Gastroesophageal sphincter (tissue), 4 donors: ENCODE measurements at regions not wholly inside any gene's neighbourhood (a gene's known extent, or its start where the extent isn't known, plus 50 kb on each side); places are given as distances from the start of the nearest gene placed in this dataset.

ENCODE experiments used
- ATAC-seq: fragments of 150-250 bp; one replicate; pipeline ENCODE4 v1.9.1; 2016; ENCODE audit warnings: mild to moderate bottlenecking, moderate library complexity
- H3K27ac ChIP-seq, 4 donors: fragments of 200-600 bp; sonication (generic) in 3 of 4; 1 replicate in 3 of 4; 2 replicates in 1 of 4; pipeline ENCODE4 v1.5.1; 2016 to 2019
- H3K27me3 ChIP-seq: fragments of 200-600 bp; sonication (generic); one replicate; pipeline ENCODE4 v1.5.1; 2019
- H3K36me3 ChIP-seq, 2 donors: fragments of 200-600 bp; sonication (generic); one replicate each; pipeline ENCODE4 v1.5.1; 2019; ENCODE audit warnings: control low read depth in 1 of 2
- H3K4me1 ChIP-seq, 3 donors: fragments of 200-600 bp; sonication (generic); 1 replicate in 2 of 3; 2 replicates in 1 of 3; pipeline ENCODE4 v1.5.1; 2016 to 2019; ENCODE audit warnings: control low read depth in 2 of 3
- H3K4me3 ChIP-seq, 2 donors: fragments of 200-600 bp; sonication (generic); one replicate each; pipeline ENCODE4 v1.5.1; 2019; ENCODE audit warnings: mild to moderate bottlenecking in 1 of 2, moderate library complexity in 1 of 2
- H3K9me3 ChIP-seq, 3 donors: fragments of 200-600 bp; sonication (generic); one replicate each; pipeline ENCODE4 v1.5.1; 2017 to 2019; ENCODE audit warnings: control low read depth in 2 of 3
- CTCF ChIP-seq, 4 experiments: fragments of 200-600 bp in 2 of 4; fragments of 450-650 bp in 2 of 4; sonication (generic) in 1 of 4; IDR thresholded peaks; one replicate each; pipeline ENCODE4 v1.5.1; 2017 to 2019; ENCODE audit warnings: antibody characterized with exemption in 4 of 4, mild to moderate bottlenecking in 2 of 4, moderate library complexity in 2 of 4
- EP300 ChIP-seq: sonication (generic); formaldehyde crosslinking; IDR thresholded peaks from one replicate; pipeline ENCODE4 v1.6.1; 2017; ENCODE audit warnings: antibody characterized with exemption, mild to moderate bottlenecking
- POLR2A ChIP-seq, 2 donors: fragments of 450-650 bp; IDR thresholded peaks; one replicate each; pipeline ENCODE4 v1.6.1; 2017; ENCODE audit warnings: antibody characterized with exemption in 2 of 2, mild to moderate bottlenecking in 2 of 2, moderate library complexity in 1 of 2
- POLR2AphosphoS5 ChIP-seq: sonication (generic); formaldehyde crosslinking; IDR thresholded peaks from one replicate; pipeline ENCODE4 v1.6.1; 2017; ENCODE audit warnings: antibody characterized with exemption
- WGBS, 2 donors: methylation state at CpG; one replicate each; pipeline ENCODE4 v1.1.5; 2018; ENCODE audit warnings: low coverage in 1 of 2; 5-methylcytosine and 5-hydroxymethylcytosine counted together

GRCh38 chr4:149987330-149988086, 90.7 kb upstream of the DCLK2 start:
- Histone ChIP-seq H3K4me3 (no peak overlapping the region), H3K9me3 (no peaks in the 10 kb centered on the region), H3K36me3 (no peaks in the 10 kb centered on the region), H3K27ac (no peak overlapping the region), H3K4me1 (no peaks in the 10 kb centered on the region), H3K27me3 (no peaks in the 10 kb centered on the region)
- WGBS, 2 donors, result 61 to 63% methylated on average over 4 of the region's 4 CpGs
- ATAC-seq, result no peak
- no peak for TF ChIP-seq POLR2A (IDR thresholded peaks at IDR 0.05)
- no peak for TF ChIP-seq EP300
- TF ChIP-seq CTCF (IDR thresholded peaks at IDR 0.05), result no peak
- no peak for TF ChIP-seq POLR2AphosphoS5

- Histone ChIP-seq H3K4me3 (no peak overlapping the region), H3K27me3 (no peaks in the 10 kb centered on the region), H3K36me3 (no peaks in the 10 kb centered on the region), H3K4me1 (no peaks in the 10 kb centered on the region), H3K9me3 (no peaks in the 10 kb centered on the region), H3K27ac (no peak overlapping the region)
- TF ChIP-seq EP300 (no peak), POLR2AphosphoS5 (no peak), POLR2A (IDR thresholded peaks at IDR 0.05) (no peak), CTCF (IDR thresholded peaks at IDR 0.05) (no peak)
- WGBS, 2 donors, result 40 to 64% methylated on average over 1 of the region's 1 CpG
- ATAC-seq, result no peak
Measured at GRCh38 chr4:149988087-149988410, 90.2 kb upstream of the DCLK2 start.

- H3K27ac ChIP-seq, result no peak overlapping the region
- H3K4me3 ChIP-seq, result no peak overlapping the region
- ATAC-seq, result no peak
- TF ChIP-seq EP300 (no peak), POLR2AphosphoS5 (no peak), CTCF (IDR thresholded peaks at IDR 0.05) (no peak), POLR2A (IDR thresholded peaks at IDR 0.05) (no peak)
- H3K36me3 ChIP-seq, result no peaks in the 10 kb centered on the region
- no peaks in the 10 kb centered on the region for H3K9me3 ChIP-seq
- H3K4me1 ChIP-seq, result no peaks in the 10 kb centered on the region
- H3K27me3 ChIP-seq, result no peaks in the 10 kb centered on the region
Measured at GRCh38 chr4:149993030-149993429, 85.2 kb upstream of the DCLK2 start.

GRCh38 chr4:149995134-149995756, 83.0 kb upstream of the DCLK2 start:
- H3K4me1 ChIP-seq, result peaks cover 0 to 10% (median 0%) of the 10 kb centered on the region in 3 donors
- H3K27me3 ChIP-seq, result no peaks in the 10 kb centered on the region
- no peaks in the 10 kb centered on the region for H3K36me3 ChIP-seq
- H3K27ac ChIP-seq, result no peak overlapping the region
- no peak overlapping the region for H3K4me3 ChIP-seq
- no peaks in the 10 kb centered on the region for H3K9me3 ChIP-seq
- TF ChIP-seq CTCF (IDR thresholded peaks at IDR 0.05), result no peak
- no peak for TF ChIP-seq EP300
- no peak for TF ChIP-seq POLR2AphosphoS5
- TF ChIP-seq POLR2A (IDR thresholded peaks at IDR 0.05), result no peak
- no peak for ATAC-seq
- 60% methylated on average over 1 of the region's 1 CpG; no CpG with 5 or more reads in 1 of the 2 donors for WGBS, 2 donors

GRCh38 chr4:149997881-149998421, 80.3 kb upstream of the DCLK2 start:
- ATAC-seq, result no peak
- 41% methylated on average over 4 of the region's 4 CpGs for WGBS, 2 donors
- peaks cover 0 to 10% (median 0%) of the 10 kb centered on the region in 3 donors for H3K4me1 ChIP-seq

More at GRCh38 chr4:149997881-149998421, 80.3 kb upstream of the DCLK2 start:
- H3K9me3 ChIP-seq, result no peaks in the 10 kb centered on the region
- H3K36me3 ChIP-seq, result no peaks in the 10 kb centered on the region
- H3K27me3 ChIP-seq, result no peaks in the 10 kb centered on the region
- H3K4me3 ChIP-seq, result no peak overlapping the region
- TF ChIP-seq POLR2A (IDR thresholded peaks at IDR 0.05) (no peak), EP300 (no peak), CTCF (IDR thresholded peaks at IDR 0.05) (no peak), POLR2AphosphoS5 (no peak)
- no peak overlapping the region for H3K27ac ChIP-seq
